IMR-90 (cell line): ENCODE measurements at regions not wholly inside any gene's neighbourhood (a gene's known extent, or its start where the extent isn't known, plus 50 kb on each side); places are given as distances from the start of the nearest gene placed in this dataset.

Experiments used
- ATAC-seq: fragments of 200-7000 bp; cut with Tn5 transposase; 2 replicates; pipeline ENCODE4 v1.9.1; 2020; ENCODE audit warnings: low read depth, mild to moderate bottlenecking, moderate library complexity
- BruUV-seq: library from RNA; stranded (reverse); fragments of 400-500 nt; replicated peaks from 2 replicates; lab custom pipeline; 2021; lab: Mats Ljungman, UMichigan
- CTCF ChIA-PET: fragments of 300-600 bp; formaldehyde crosslinking; extraction: SDS; loops from one replicate; lab custom pipeline; 2021; ENCODE audit warnings: antibody characterized with exemption; lab: Yijun Ruan, JAX
- POLR2A ChIA-PET: fragments of 300-600 bp; sonication (Branson Sonifier 250); formaldehyde crosslinking; loops from one replicate; lab custom pipeline; 2022; ENCODE audit warnings: antibody characterized with exemption; ENCODE audit not compliant: unreplicated experiment; lab: Charles Lee
- DNase-seq: peaks from one replicate; pipeline ENCODE4 v3.0.0; 2013
- H2AFZ ChIP-seq: replicated peaks from 2 replicates; pipeline ENCODE3; 2013; ENCODE audit warnings: low read length, mild to moderate bottlenecking; ENCODE audit not compliant: poor library complexity
- H2AK5ac ChIP-seq: 2 replicates; pipeline ENCODE4 v1.6.1; 2013; ENCODE audit warnings: low read depth, low read length, inconsistent platforms
- H2AK9ac ChIP-seq: replicated peaks from 2 replicates; pipeline ENCODE3; 2013; ENCODE audit warnings: mild to moderate bottlenecking, low read depth, low read length, moderate library complexity; ENCODE audit not compliant: poor library complexity
- H2BK120ac ChIP-seq: 2 replicates; pipeline ENCODE4 v1.6.1; 2013; ENCODE audit warnings: low read depth, low read length, inconsistent platforms
- H2BK15ac ChIP-seq: 3 replicates; pipeline ENCODE4 v1.6.1; 2013; ENCODE audit warnings: low read depth, low read length, inconsistent platforms
- H2BK20ac ChIP-seq: 2 replicates; pipeline ENCODE4 v1.6.1; 2013; ENCODE audit warnings: low read depth, mild to moderate bottlenecking, inconsistent platforms, low read length, moderate library complexity
- H2BK5ac ChIP-seq: 2 replicates; pipeline ENCODE4 v1.6.1; 2013; ENCODE audit warnings: mild to moderate bottlenecking, low read depth, low read length, inconsistent platforms; ENCODE audit not compliant: poor library complexity, severe bottlenecking
- H3K14ac ChIP-seq: replicated peaks from 2 replicates; pipeline ENCODE4 v1.6.1; 2013; ENCODE audit warnings: low read depth, low read length, inconsistent platforms
- H3K18ac ChIP-seq: 2 replicates; pipeline ENCODE4 v1.6.1; 2013; ENCODE audit warnings: low read depth, low read length, control low read depth
- H3K23ac ChIP-seq: 2 replicates; pipeline ENCODE4 v1.6.1; 2013; ENCODE audit warnings: low read depth, low read length, inconsistent platforms
- H3K27ac ChIP-seq: 2 replicates; pipeline ENCODE4 v1.5.1; 2013; ENCODE audit warnings: mild to moderate bottlenecking, control low read depth, low read length; ENCODE audit not compliant: insufficient read depth
- H3K27me3 ChIP-seq: 2 replicates; pipeline ENCODE4 v1.6.1; 2013; ENCODE audit warnings: low read length; ENCODE audit not compliant: control insufficient read depth, insufficient read depth
- H3K36me3 ChIP-seq: 2 replicates; pipeline ENCODE4 v1.6.1; 2013; ENCODE audit warnings: low read length, mixed read lengths; ENCODE audit not compliant: control insufficient read depth, insufficient read depth
- H3K4ac ChIP-seq: 2 replicates; pipeline ENCODE4 v1.6.1; 2013; ENCODE audit warnings: low read depth, low read length, inconsistent platforms
- H3K4me1 ChIP-seq: 2 replicates; pipeline ENCODE4 v1.6.1; 2013; ENCODE audit warnings: low read length, mixed read lengths; ENCODE audit not compliant: control insufficient read depth, insufficient read depth
- H3K4me2 ChIP-seq: 2 replicates; pipeline ENCODE4 v1.6.1; 2013; ENCODE audit warnings: low read depth, mild to moderate bottlenecking, control low read depth, low read length, moderate library complexity
- H3K4me3 ChIP-seq: 2 replicates; pipeline ENCODE4 v1.5.1; 2013; ENCODE audit warnings: low read depth, mild to moderate bottlenecking, control low read depth, low read length, moderate library complexity; ENCODE audit not compliant: insufficient read depth
- H3K56ac ChIP-seq: 2 replicates; pipeline ENCODE4 v1.6.1; 2013; ENCODE audit warnings: low read length, inconsistent platforms; ENCODE audit not compliant: insufficient read depth; ENCODE audit errors: extremely low read depth
- H3K79me1 ChIP-seq, 2 experiments: 2 replicates each; pipeline ENCODE4 v1.6.1; 2013; ENCODE audit warnings: low read length in 2 of 2, inconsistent platforms in 1 of 2, low read depth in 1 of 2
- H3K9ac ChIP-seq: 2 replicates; pipeline ENCODE4 v1.6.1; 2013; ENCODE audit warnings: low read depth, low read length, control low read depth
- H3K9me1 ChIP-seq: 2 replicates; pipeline ENCODE4 v1.6.1; 2013; ENCODE audit warnings: low read length, inconsistent platforms; ENCODE audit not compliant: insufficient read depth
- H3K9me3 ChIP-seq: 2 replicates; pipeline ENCODE4 v1.6.1; 2013; ENCODE audit warnings: low read length; ENCODE audit not compliant: control insufficient read depth, insufficient read depth
- H4K20me1 ChIP-seq: 2 replicates; pipeline ENCODE4 v1.6.1; 2013; ENCODE audit warnings: low read length, inconsistent platforms; ENCODE audit not compliant: insufficient read depth
- H4K5ac ChIP-seq: 2 replicates; pipeline ENCODE4 v1.6.1; 2013; ENCODE audit warnings: mild to moderate bottlenecking, low read depth, low read length, control low read depth
- H4K8ac ChIP-seq, 2 experiments: 2 replicates each; pipeline ENCODE4 v1.6.1; 2013; ENCODE audit warnings: low read depth in 2 of 2, low read length in 2 of 2, control low read depth in 1 of 2, inconsistent platforms in 1 of 2
- H4K91ac ChIP-seq: 2 replicates; pipeline ENCODE4 v1.6.1; 2013; ENCODE audit warnings: low read depth, low read length, inconsistent platforms; ENCODE audit not compliant: insufficient read depth
- RFX5 ChIP-seq: IDR thresholded peaks from 2 replicates; pipeline ENCODE4 v1.8.0; 2012; ENCODE audit warnings: low read depth, mild to moderate bottlenecking, low read length, moderate library complexity
- WGBS, 2 experiments: methylation state at CpG; one replicate each; pipeline versions ENCODE4 v1.1.5 to v1.1.7; 2013; ENCODE audit warnings: missing lambda C conversion rate in 2 of 2; ENCODE audit not compliant: insufficient read length in 1 of 2; ENCODE audit errors: extremely low coverage in 2 of 2; 5-methylcytosine and 5-hydroxymethylcytosine counted together
- dilution Hi-C: fragments of 300-500 bp; cut with HindIII; formaldehyde crosslinking; loops from one replicate; pipeline ENCODE4 v1.14.3; 2018; ENCODE audit warnings: low sequenced_read_pairs; ENCODE audit not compliant: unreplicated experiment
- in situ Hi-C: fragments of 300-500 bp; cut with MboI; formaldehyde crosslinking; loops from 3 replicates; pipeline ENCODE4 v1.14.3; 2019; ENCODE audit warnings: low sequenced_read_pairs, inconsistent platforms, mixed read lengths
- intact Hi-C: fragments of 100-400 bp; cut with micrococcal nuclease; formaldehyde crosslinking; loops from 2 replicates; pipeline ENCODE4 v1.10.0; 2022

DNA sequence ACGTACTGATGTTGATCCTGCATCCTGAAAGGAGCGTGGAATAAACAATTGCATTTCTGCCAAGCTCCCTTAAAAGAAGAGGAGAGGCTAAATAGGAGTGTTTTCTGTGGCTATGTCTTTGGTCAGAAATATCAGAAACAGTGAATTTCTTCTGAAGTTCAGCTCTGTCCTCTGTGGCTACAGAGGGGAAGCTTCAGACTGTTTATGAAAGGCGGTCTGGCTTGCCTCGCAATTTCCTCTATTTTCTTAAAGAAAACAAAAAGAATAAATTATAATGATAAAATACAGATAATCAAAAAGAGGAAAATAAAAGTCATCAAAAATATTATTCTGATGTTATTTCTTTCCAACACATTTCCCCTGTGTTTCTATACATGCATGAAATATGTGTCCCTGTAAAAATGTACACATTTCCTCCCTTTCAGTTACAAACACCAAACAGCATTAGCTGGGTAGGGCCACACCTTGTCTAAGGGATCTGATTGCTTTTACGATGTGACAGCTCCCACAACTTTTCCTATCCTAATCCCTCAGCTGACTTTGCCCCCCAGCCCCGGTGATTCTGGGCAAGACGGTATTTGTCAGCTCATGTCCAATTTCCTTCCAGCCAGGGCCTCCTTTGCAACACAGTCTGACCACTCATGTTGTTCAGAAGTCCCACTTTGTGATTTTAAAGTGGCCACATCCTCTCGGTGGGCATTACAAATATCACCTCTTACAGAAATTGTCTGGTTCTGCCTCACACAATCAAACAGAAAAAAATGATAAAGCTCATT, 439.0 kb downstream of the HS3ST3B1 start:
- H3K4me3 ChIP-seq: no peak overlapping the region
- H4K8ac ChIP-seq: peak overlapping the region; percentile 17 to 62; a peak in 3 of 4 replicates
- intact Hi-C loops (loop anchor here (2.0 kb wide), 1 partner anchor 435 kb away; no protein-coding TSS in a partner anchor), in situ Hi-C loops (loop anchor here (10.0 kb wide), 1 partner anchor 105 kb away; no protein-coding TSS in a partner anchor), dilution Hi-C loops (no loop called here)
- no peak overlapping the region for H3K56ac ChIP-seq
- ChIA-PET POLR2A (no interaction called here), CTCF (no interaction called here)
- no peak overlapping the region for H3K27ac ChIP-seq
- no peaks in the 10 kb centered on the region for H3K79me1 ChIP-seq
- 71% methylated on average over 3 of the region's 8 CpGs; no CpG with 5 or more reads in 1 of the 2 experiments for WGBS, 2 experiments
- no peaks in the 10 kb centered on the region for H3K36me3 ChIP-seq
- H3K4me2 ChIP-seq: no peak overlapping the region
- H4K5ac ChIP-seq: peak overlapping the region; percentile 10; the same call in 1 of the 2 replicates
- DNase-seq (no peak), ATAC-seq (no peak)
- H3K9me1 ChIP-seq: peaks cover 6% of the 10 kb centered on the region; the same call in 1 of the 2 replicates
- peak overlapping the region; percentile 61 for H3K4ac ChIP-seq
- H3K4me1 ChIP-seq: peaks cover 8% of the 10 kb centered on the region
- H3K23ac ChIP-seq: no peak overlapping the region
- no TSS peak for BruUV-seq
- H2AK9ac ChIP-seq: no peak overlapping the region
- H3K27me3 ChIP-seq: no peaks in the 10 kb centered on the region
- peak overlapping the region; percentile 64 for H2BK20ac ChIP-seq
- peak overlapping the region; percentile 24; the same call in 1 of the 2 replicates for H3K18ac ChIP-seq
- H3K9ac ChIP-seq: no peak overlapping the region
- no peak overlapping the region for H2AFZ ChIP-seq
- H4K91ac ChIP-seq: peak overlapping the region; percentile 82
- H3K9me3 ChIP-seq: no peaks in the 10 kb centered on the region
- H2AK5ac ChIP-seq: peak overlapping the region; percentile 67
- H2BK120ac ChIP-seq: peak overlapping the region; percentile 75; the same call in 1 of the 2 replicates
- H2BK15ac ChIP-seq: peak overlapping the region; percentile 77
- H2BK5ac ChIP-seq: no peak overlapping the region
- no peak for TF ChIP-seq RFX5
- no peaks in the 10 kb centered on the region for H4K20me1 ChIP-seq
- H3K14ac ChIP-seq: peak overlapping the region; percentile 44
